Mesodermal cell (in vitro differentiated cells): ENCODE measurements at regions not wholly inside any gene's neighbourhood (a gene's known extent, or its start where the extent isn't known, plus 50 kb on each side); places are given as distances from the start of the nearest gene placed in this dataset.
"Not testable (repeated sequence)": the region's sequence is repeated elsewhere in the genome, so short reads cannot be mapped to it uniquely, and the experiment has no call there.

Experiments used
- H3K27ac ChIP-seq: 2 replicates; pipeline ENCODE4 v1.7.0; 2013; ENCODE audit warnings: mild to moderate bottlenecking, low read depth, low read length, moderate library complexity; ENCODE audit not compliant: severe bottlenecking
- H3K36me3 ChIP-seq: 2 replicates; pipeline ENCODE4 v1.7.1; 2013; ENCODE audit warnings: mild to moderate bottlenecking, low read length, moderate library complexity; ENCODE audit not compliant: control insufficient read depth, insufficient read depth
- H3K4me1 ChIP-seq: one replicate; pipeline ENCODE4 v1.7.1; 2013; ENCODE audit warnings: mild to moderate bottlenecking, low read length; ENCODE audit not compliant: insufficient read depth, control insufficient read depth, poor library complexity, severe bottlenecking
- H3K4me3 ChIP-seq: 2 replicates; pipeline ENCODE4 v1.7.0; 2013; ENCODE audit warnings: low read length, control low read depth, mild to moderate bottlenecking; ENCODE audit not compliant: insufficient read depth, poor library complexity, severe bottlenecking; ENCODE audit errors: extremely low read depth
- H3K9me3 ChIP-seq: 2 replicates; pipeline ENCODE4 v1.7.1; 2013; ENCODE audit warnings: mild to moderate bottlenecking, low read length, moderate library complexity; ENCODE audit not compliant: control insufficient read depth
- WGBS, 2 experiments: methylation state at CpG; one replicate each; pipeline ENCODE4 v1.1.5; 2013; ENCODE audit warnings: missing lambda C conversion rate in 2 of 2; ENCODE audit not compliant: insufficient coverage in 2 of 2; 5-methylcytosine and 5-hydroxymethylcytosine counted together

- Histone ChIP-seq H3K4me3 (no peak overlapping the region), H3K36me3 (no peaks in the 10 kb centered on the region), H3K27ac (no peak overlapping the region), H3K9me3 (no peaks in the 10 kb centered on the region), H3K4me1 (no peaks in the 10 kb centered on the region)
- no CpG with 5 or more reads among the region's 1 CpG for WGBS, 2 experiments
These were observed 678.1 kb upstream of the SEMA6D start for GRCh38 chr15:47039225-47039624.

GRCh38 chr15:47041301-47041700, 676.0 kb upstream of the SEMA6D start:
- H3K9me3 ChIP-seq = peaks cover 4% of the 10 kb centered on the region
- WGBS, 2 experiments = 100% methylated on average over 1 of the region's 1 CpG; no CpG with 5 or more reads in 1 of the 2 experiments
- H3K4me3 ChIP-seq = no peak overlapping the region
- no peak overlapping the region for H3K27ac ChIP-seq
- H3K4me1 ChIP-seq = no peaks in the 10 kb centered on the region
- H3K36me3 ChIP-seq = no peaks in the 10 kb centered on the region

GRCh38 chr15:47047981-47048380, 669.3 kb upstream of the SEMA6D start:
- not testable (repeated sequence) for H3K27ac ChIP-seq, H3K36me3 ChIP-seq, H3K9me3 ChIP-seq, H3K4me3 ChIP-seq, H3K4me1 ChIP-seq

GRCh38 chr15:47066392-47066791, 650.9 kb upstream of the SEMA6D start:
- no peaks in the 10 kb centered on the region for H3K36me3 ChIP-seq
- H3K27ac ChIP-seq = no peak overlapping the region
- H3K9me3 ChIP-seq = no peaks in the 10 kb centered on the region
- 89% methylated on average over 6 to 7 of the region's 7 CpGs for WGBS, 2 experiments
- H3K4me3 ChIP-seq = no peak overlapping the region
- H3K4me1 ChIP-seq = no peaks in the 10 kb centered on the region

GRCh38 chr15:47077846-47078245, 639.5 kb upstream of the SEMA6D start:
- H3K4me1 ChIP-seq, H3K36me3 ChIP-seq: not testable (repeated sequence)
- 100% methylated on average over 1 of the region's 4 CpGs; no CpG with 5 or more reads in 1 of the 2 experiments for WGBS, 2 experiments

GRCh38 chr15:47095833-47096232, 621.5 kb upstream of the SEMA6D start:
- WGBS, 2 experiments = 82 to 88% methylated on average over 2 of the region's 2 CpGs

More at GRCh38 chr15:47077846-47078245, 639.5 kb upstream of the SEMA6D start:
- not testable (repeated sequence) for H3K27ac ChIP-seq, H3K9me3 ChIP-seq, H3K4me3 ChIP-seq

GRCh38 chr15:47098526-47098925, 618.8 kb upstream of the SEMA6D start:
- not testable (repeated sequence) for H3K36me3 ChIP-seq, H3K4me1 ChIP-seq, H3K4me3 ChIP-seq, H3K9me3 ChIP-seq, H3K27ac ChIP-seq

More at GRCh38 chr15:47095833-47096232, 621.5 kb upstream of the SEMA6D start:
- no peak overlapping the region for H3K27ac ChIP-seq
- H3K4me1 ChIP-seq = no peaks in the 10 kb centered on the region
- no peaks in the 10 kb centered on the region for H3K36me3 ChIP-seq
- H3K4me3 ChIP-seq = no peak overlapping the region
- H3K9me3 ChIP-seq = no peaks in the 10 kb centered on the region

GRCh38 chr15:47099801-47100200, 617.5 kb upstream of the SEMA6D start:
- H3K36me3 ChIP-seq, H3K4me1 ChIP-seq, H3K9me3 ChIP-seq, H3K27ac ChIP-seq, H3K4me3 ChIP-seq: not testable (repeated sequence)
- WGBS, 2 experiments = 74 to 86% methylated on average over 4 to 5 of the region's 6 CpGs

GRCh38 chr15:47108800-47109199, 608.5 kb upstream of the SEMA6D start:
- H3K4me3 ChIP-seq, H3K27ac ChIP-seq, H3K36me3 ChIP-seq, H3K4me1 ChIP-seq, H3K9me3 ChIP-seq: not testable (repeated sequence)
- 100% methylated on average over 3 of the region's 4 CpGs; no CpG with 5 or more reads in 1 of the 2 experiments for WGBS, 2 experiments

GRCh38 chr15:47116698-47117097, 600.6 kb upstream of the SEMA6D start:
- no peaks in the 10 kb centered on the region for H3K4me1 ChIP-seq
- no peaks in the 10 kb centered on the region for H3K9me3 ChIP-seq
- H3K36me3 ChIP-seq = no peaks in the 10 kb centered on the region
- H3K4me3 ChIP-seq = no peak overlapping the region
- no peak overlapping the region for H3K27ac ChIP-seq
- WGBS, 2 experiments = no CpG with 5 or more reads among the region's 2 CpGs

- Histone ChIP-seq H3K4me1 (no peaks in the 10 kb centered on the region), H3K9me3 (no peaks in the 10 kb centered on the region), H3K27ac (no peak overlapping the region), H3K36me3 (no peaks in the 10 kb centered on the region), H3K4me3 (no peak overlapping the region)
These were observed 598.0 kb upstream of the SEMA6D start for GRCh38 chr15:47119349-47119748.
